ENCODE measurements at regions not wholly inside any gene's neighbourhood (a gene's known extent, or its start where the extent isn't known, plus 50 kb on each side); places are given as distances from the start of the nearest gene placed in this dataset.
"Not testable (repeated sequence)": the region's sequence is repeated elsewhere in the genome, so short reads cannot be mapped to it uniquely, and the experiment has no call there.

DNA sequence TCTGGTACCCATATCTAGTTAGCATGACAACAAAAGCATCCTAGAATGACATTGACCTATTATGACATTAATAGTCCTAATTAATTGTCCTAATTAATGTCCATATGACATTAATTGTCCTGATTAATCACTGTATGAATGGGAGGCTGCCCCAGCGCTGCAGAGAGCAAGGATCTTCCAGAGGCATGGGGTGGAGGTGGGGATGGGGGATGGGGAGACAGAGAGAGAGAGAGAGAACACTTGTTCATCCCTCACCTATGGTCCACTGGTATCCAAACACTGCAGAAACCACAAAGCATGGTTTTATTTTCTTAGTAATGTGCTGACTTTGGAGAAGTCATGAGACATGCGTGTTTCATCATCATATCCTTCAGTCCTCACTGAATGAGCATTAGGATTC, 235.1 kb downstream of the FNDC1 start:
- TF ChIP-seq, protein P1, sequence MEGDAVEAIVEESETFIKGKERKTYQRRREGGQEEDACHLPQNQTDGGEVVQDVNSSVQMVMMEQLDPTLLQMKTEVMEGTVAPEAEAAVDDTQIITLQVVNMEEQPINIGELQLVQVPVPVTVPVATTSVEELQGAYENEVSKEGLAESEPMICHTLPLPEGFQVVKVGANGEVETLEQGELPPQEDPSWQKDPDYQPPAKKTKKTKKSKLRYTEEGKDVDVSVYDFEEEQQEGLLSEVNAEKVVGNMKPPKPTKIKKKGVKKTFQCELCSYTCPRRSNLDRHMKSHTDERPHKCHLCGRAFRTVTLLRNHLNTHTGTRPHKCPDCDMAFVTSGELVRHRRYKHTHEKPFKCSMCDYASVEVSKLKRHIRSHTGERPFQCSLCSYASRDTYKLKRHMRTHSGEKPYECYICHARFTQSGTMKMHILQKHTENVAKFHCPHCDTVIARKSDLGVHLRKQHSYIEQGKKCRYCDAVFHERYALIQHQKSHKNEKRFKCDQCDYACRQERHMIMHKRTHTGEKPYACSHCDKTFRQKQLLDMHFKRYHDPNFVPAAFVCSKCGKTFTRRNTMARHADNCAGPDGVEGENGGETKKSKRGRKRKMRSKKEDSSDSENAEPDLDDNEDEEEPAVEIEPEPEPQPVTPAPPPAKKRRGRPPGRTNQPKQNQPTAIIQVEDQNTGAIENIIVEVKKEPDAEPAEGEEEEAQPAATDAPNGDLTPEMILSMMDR (conservative IDR thresholded peaks at IDR 0.05) = no peak
- H3K27ac ChIP-seq = no peak overlapping the region

DNA sequence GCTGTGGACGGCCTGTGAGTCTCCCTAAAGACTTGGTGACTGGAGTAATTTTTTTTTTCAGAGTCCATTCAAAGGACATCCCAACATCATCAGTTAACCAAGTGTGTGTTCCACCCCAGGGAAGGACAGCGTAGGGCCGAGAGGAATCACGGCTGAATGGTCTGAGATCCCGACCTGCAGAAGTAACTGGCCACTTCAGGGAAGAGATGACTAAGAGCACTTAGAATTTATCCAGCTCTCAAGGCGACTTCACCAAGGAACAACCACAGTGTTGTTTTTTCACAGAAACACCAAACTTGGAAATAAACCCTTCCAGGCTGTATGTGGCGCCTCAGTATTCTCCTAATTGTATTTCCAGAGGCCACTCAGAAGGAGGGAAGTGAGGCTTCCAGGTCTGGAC, 231.6 kb downstream of the FNDC1 start:
- TF ChIP-seq, protein P1 (conservative IDR thresholded peaks at IDR 0.05) = no peak
- H3K27ac ChIP-seq = no peak overlapping the region

GRCh38 chr6:159399751-159400221, 230.6 kb downstream of the FNDC1 start:
- H3K27ac ChIP-seq = no peak overlapping the region
- TF ChIP-seq, protein P1 (conservative IDR thresholded peaks at IDR 0.05) = no peak

- H3K27ac ChIP-seq = no peak overlapping the region
- TF ChIP-seq, protein P1 (conservative IDR thresholded peaks at IDR 0.05) = no peak
These were observed 229.4 kb downstream of the FNDC1 start for GRCh38 chr6:159398633-159399032.

GRCh38 chr6:159397753-159398152, 228.6 kb downstream of the FNDC1 start:
- no peak overlapping the region for H3K27ac ChIP-seq
- TF ChIP-seq, protein P1 (conservative IDR thresholded peaks at IDR 0.05) = no peak

- TF ChIP-seq, protein P1 (conservative IDR thresholded peaks at IDR 0.05) = no peak
These were observed 226.4 kb downstream of the FNDC1 start for GRCh38 chr6:159395609-159396008.

GRCh38 chr6:159392695-159393094, 223.5 kb downstream of the FNDC1 start:
- not testable (repeated sequence) for H3K27ac ChIP-seq

More at GRCh38 chr6:159395609-159396008, 226.4 kb downstream of the FNDC1 start:
- H3K27ac ChIP-seq = no peak overlapping the region

DNA sequence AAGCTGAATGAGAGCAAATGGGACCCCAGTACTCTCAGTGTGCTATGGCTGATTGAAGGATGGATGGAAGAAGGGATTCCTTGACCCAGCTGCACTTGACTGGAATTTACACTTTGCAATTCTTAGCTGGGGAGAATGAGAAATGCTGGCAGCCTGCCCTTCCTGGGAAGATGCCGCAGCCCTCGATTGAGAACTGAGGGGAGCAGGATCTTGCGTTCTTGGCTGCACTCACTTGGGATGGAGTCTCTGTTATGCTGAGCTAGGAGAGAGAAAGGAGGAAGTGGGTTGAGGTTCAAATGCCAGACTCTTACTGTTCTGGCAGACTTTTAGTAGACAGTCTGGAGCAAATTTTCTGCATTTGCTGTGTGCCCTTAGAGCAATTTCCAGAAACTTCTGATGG, 221.2 kb downstream of the FNDC1 start:
- no peak overlapping the region for H3K27ac ChIP-seq
- TF ChIP-seq, protein P1 (conservative IDR thresholded peaks at IDR 0.05) = no peak
